ENCODE measurements at regions not wholly inside any gene's neighbourhood (a gene's known extent, or its start where the extent isn't known, plus 50 kb on each side); places are given as distances from the start of the nearest gene placed in this dataset.

GRCh38 chr3:147755310-147755709 is 346.1 kb downstream of the ZIC1 start:
- no peak for TF ChIP-seq CTCF (IDR thresholded peaks at IDR 0.05; ENCODE audit: control insufficient read depth, insufficient read depth, low read depth, low read length, missing control alignments)
- no peak overlapping the region for H3K4me3 ChIP-seq (ENCODE audit: control insufficient read depth, low read depth, low read length)
- no peak for DNase-seq (ENCODE audit: low read depth)

- TF ChIP-seq CTCF (IDR thresholded peaks at IDR 0.05; ENCODE audit: control insufficient read depth, insufficient read depth, low read depth, low read length, missing control alignments) = no peak
- no peak overlapping the region for H3K4me3 ChIP-seq (ENCODE audit: control insufficient read depth, low read depth, low read length)
- no peak for DNase-seq (ENCODE audit: low read depth)
Measured at GRCh38 chr3:147756476-147756875, 347.3 kb downstream of the ZIC1 start.

- no peak for TF ChIP-seq CTCF (IDR thresholded peaks at IDR 0.05; ENCODE audit: control insufficient read depth, insufficient read depth, low read depth, low read length, missing control alignments)
Measured at GRCh38 chr3:147757866-147758265, 348.7 kb downstream of the ZIC1 start.

GRCh38 chr3:147758771-147759170 is 349.6 kb downstream of the ZIC1 start:
- DNase-seq (ENCODE audit: low read depth) = no peak
- no peak overlapping the region for H3K4me3 ChIP-seq (ENCODE audit: control insufficient read depth, low read depth, low read length)
- TF ChIP-seq CTCF (IDR thresholded peaks at IDR 0.05; ENCODE audit: control insufficient read depth, insufficient read depth, low read depth, low read length, missing control alignments) = no peak

More at GRCh38 chr3:147757866-147758265, 348.7 kb downstream of the ZIC1 start:
- H3K4me3 ChIP-seq (ENCODE audit: control insufficient read depth, low read depth, low read length) = no peak overlapping the region
- no peak for DNase-seq (ENCODE audit: low read depth)

GRCh38 chr3:147760085-147760484 is 350.9 kb downstream of the ZIC1 start:
- no peak for TF ChIP-seq CTCF (IDR thresholded peaks at IDR 0.05; ENCODE audit: control insufficient read depth, insufficient read depth, low read depth, low read length, missing control alignments)
- no peak for DNase-seq (ENCODE audit: low read depth)
- H3K4me3 ChIP-seq (ENCODE audit: control insufficient read depth, low read depth, low read length) = no peak overlapping the region

GRCh38 chr3:147760941-147761340 is 351.8 kb downstream of the ZIC1 start:
- DNase-seq (ENCODE audit: low read depth) = no peak
- TF ChIP-seq CTCF (IDR thresholded peaks at IDR 0.05; ENCODE audit: control insufficient read depth, insufficient read depth, low read depth, low read length, missing control alignments) = no peak
- no peak overlapping the region for H3K4me3 ChIP-seq (ENCODE audit: control insufficient read depth, low read depth, low read length)

GRCh38 chr3:147773116-147773630 is 364.0 kb downstream of the ZIC1 start:
- DNase-seq (ENCODE audit: low read depth) = no peak
- H3K4me3 ChIP-seq (ENCODE audit: control insufficient read depth, low read depth, low read length) = no peak overlapping the region
- TF ChIP-seq CTCF (IDR thresholded peaks at IDR 0.05; ENCODE audit: control insufficient read depth, insufficient read depth, low read depth, low read length, missing control alignments) = no peak
